Activated B cell treated with CpG ODN at 0.5 μM for 24 hours (primary cell): ENCODE measurements at regions not wholly inside any gene's neighbourhood (a gene's known extent, or its start where the extent isn't known, plus 50 kb on each side); places are given as distances from the start of the nearest gene placed in this dataset.

Experiments
- ATAC-seq: fragments of 200-7000 bp; cut with Tn5 transposase; one replicate; pipeline ENCODE4 v1.10.0; 2021; ENCODE audit warnings: low read depth, mild to moderate bottlenecking, moderate library complexity
- CTCF ChIA-PET: fragments of 350-600 bp; sonication (Branson Sonifier 250); formaldehyde crosslinking; loops from one replicate; lab custom pipeline; 2021; ENCODE audit warnings: antibody characterized with exemption; lab: Charles Lee
- POLR2A ChIA-PET: fragments of 350-600 bp; sonication (Branson Sonifier 250); formaldehyde crosslinking; loops from one replicate; lab custom pipeline; 2021; ENCODE audit warnings: antibody characterized with exemption; lab: Charles Lee
- DNase-seq: peaks from one replicate; pipeline ENCODE4 v3.0.0; 2022
- H3K27ac Mint-ChIP-seq: one replicate; pipeline ENCODE4 v1.8.0; 2020; ENCODE audit warnings: mixed read lengths
- H3K27me3 Mint-ChIP-seq: one replicate; pipeline ENCODE4 v1.8.0; 2021; ENCODE audit warnings: mixed read lengths
- H3K36me3 Mint-ChIP-seq: one replicate; pipeline ENCODE4 v1.8.0; 2021; ENCODE audit warnings: low read depth, mixed read lengths
- H3K4me1 Mint-ChIP-seq: one replicate; pipeline ENCODE4 v1.8.0; 2021; ENCODE audit warnings: mixed read lengths
- H3K4me3 Mint-ChIP-seq: one replicate; pipeline ENCODE4 v1.8.0; 2020; ENCODE audit warnings: mild to moderate bottlenecking, mixed read lengths
- H3K9me3 Mint-ChIP-seq: one replicate; pipeline ENCODE4 v1.8.0; 2020; ENCODE audit warnings: mixed read lengths
- CTCF ChIP-seq: fragments of 200-600 bp; IDR thresholded peaks from one replicate; pipeline ENCODE4 v1.8.0; 2022; ENCODE audit warnings: antibody characterized with exemption, mild to moderate bottlenecking
- intact Hi-C: fragments of 100-400 bp; cut with micrococcal nuclease; formaldehyde crosslinking; loops from one replicate; pipeline ENCODE4 v1.15.1; 2024

- intact Hi-C loops: no loop called here
- CTCF ChIA-PET: no interaction called here
- DNase-seq: no peak
- POLR2A ChIA-PET: no interaction called here
- no peak for TF ChIP-seq CTCF
- H3K27ac Mint-ChIP-seq: no peak overlapping the region
- no peaks in the 10 kb centered on the region for H3K27me3 Mint-ChIP-seq
- no peaks in the 10 kb centered on the region for H3K4me1 Mint-ChIP-seq
- no peak for ATAC-seq
- H3K36me3 Mint-ChIP-seq: no peaks in the 10 kb centered on the region
- H3K9me3 Mint-ChIP-seq: no peaks in the 10 kb centered on the region
- no peak overlapping the region for H3K4me3 Mint-ChIP-seq
Measured at GRCh38 chr15:29618586-29618985, 203.7 kb downstream of the TJP1 start.

GRCh38 chr15:29616512-29616911 lies 205.8 kb downstream of the TJP1 start:
- intact Hi-C loops: no loop called here
- H3K4me3 Mint-ChIP-seq: no peak overlapping the region
- H3K9me3 Mint-ChIP-seq: no peaks in the 10 kb centered on the region
- no peaks in the 10 kb centered on the region for H3K4me1 Mint-ChIP-seq
- no peaks in the 10 kb centered on the region for H3K36me3 Mint-ChIP-seq
- H3K27me3 Mint-ChIP-seq: no peaks in the 10 kb centered on the region
- DNase-seq: no peak
- CTCF ChIA-PET: no interaction called here
- no peak overlapping the region for H3K27ac Mint-ChIP-seq
- POLR2A ChIA-PET: no interaction called here
- no peak for ATAC-seq
- no peak for TF ChIP-seq CTCF

GRCh38 chr15:29615791-29616190 lies 206.5 kb downstream of the TJP1 start:
- ChIA-PET POLR2A (no interaction called here), CTCF (no interaction called here)
- Mint-ChIP-seq H3K4me1 (no peaks in the 10 kb centered on the region), H3K27me3 (no peaks in the 10 kb centered on the region), H3K36me3 (no peaks in the 10 kb centered on the region), H3K27ac (no peak overlapping the region), H3K9me3 (no peaks in the 10 kb centered on the region), H3K4me3 (no peak overlapping the region)
- DNase-seq (no peak), ATAC-seq (no peak)
- intact Hi-C loops: no loop called here
- no peak for TF ChIP-seq CTCF

GRCh38 chr15:29613951-29614382 lies 208.3 kb downstream of the TJP1 start:
- H3K36me3 Mint-ChIP-seq: no peaks in the 10 kb centered on the region
- POLR2A ChIA-PET: no interaction called here

GRCh38 chr15:29612701-29613100 lies 209.6 kb downstream of the TJP1 start:
- Mint-ChIP-seq H3K4me3 (no peak overlapping the region), H3K27ac (no peak overlapping the region), H3K36me3 (no peaks in the 10 kb centered on the region), H3K9me3 (no peaks in the 10 kb centered on the region), H3K27me3 (no peaks in the 10 kb centered on the region), H3K4me1 (no peaks in the 10 kb centered on the region)
- no peak for ATAC-seq
- ChIA-PET CTCF (interaction anchor here (0.6 kb wide), 1 partner anchor 41 kb away, joined by 3 read pairs; no protein-coding TSS in a partner anchor), POLR2A (no interaction called here)
- no peak for TF ChIP-seq CTCF
- intact Hi-C loops: no loop called here
- DNase-seq: no peak

More at GRCh38 chr15:29613951-29614382, 208.3 kb downstream of the TJP1 start:
- no peak for DNase-seq
- Mint-ChIP-seq H3K27ac (no peak overlapping the region), H3K9me3 (no peaks in the 10 kb centered on the region), H3K4me1 (no peaks in the 10 kb centered on the region), H3K4me3 (no peak overlapping the region), H3K27me3 (no peaks in the 10 kb centered on the region)
- ATAC-seq: no peak
- CTCF ChIA-PET: no interaction called here
- intact Hi-C loops: no loop called here
- TF ChIP-seq CTCF: no peak
